ENCODE measurements at regions not wholly inside any gene's neighbourhood (a gene's known extent, or its start where the extent isn't known, plus 50 kb on each side); places are given as distances from the start of the nearest gene placed in this dataset.

DNA sequence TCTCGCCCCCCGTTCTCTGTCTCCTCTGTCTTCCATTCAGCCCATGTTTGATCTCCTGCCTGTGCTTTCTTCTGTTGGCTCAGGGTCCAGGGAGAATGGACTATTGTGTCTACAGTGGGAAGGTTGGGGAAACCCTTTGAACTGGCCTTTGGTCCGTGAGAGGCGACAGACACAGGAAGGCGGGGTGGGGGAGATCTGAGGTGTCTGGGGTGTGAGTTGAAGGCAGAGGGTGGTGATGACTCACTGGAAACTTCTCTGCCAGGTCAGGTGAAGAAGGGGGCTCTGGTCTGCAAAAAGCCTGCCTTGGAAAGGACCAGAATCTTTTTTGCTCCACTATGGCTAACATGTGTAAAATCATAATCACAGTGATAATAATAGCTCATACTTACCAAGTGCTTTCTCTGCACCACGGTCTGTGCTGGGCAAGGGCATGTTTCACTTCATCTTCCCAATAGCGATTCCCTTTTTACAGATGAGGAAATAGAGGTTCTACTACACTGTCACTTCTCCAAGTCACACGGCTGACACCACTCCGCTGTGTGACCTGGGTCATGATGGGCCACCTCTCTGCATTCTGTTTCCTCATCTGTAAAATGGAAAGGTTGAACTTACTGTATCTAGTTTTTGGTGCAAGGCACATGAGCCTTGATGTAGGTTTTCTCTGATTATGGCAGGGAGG is 99.8 kb upstream of the ALX4 start:
- WGBS (ENCODE audit: insufficient coverage) = 87% methylated on average over 7 of the region's 9 CpGs

DNA sequence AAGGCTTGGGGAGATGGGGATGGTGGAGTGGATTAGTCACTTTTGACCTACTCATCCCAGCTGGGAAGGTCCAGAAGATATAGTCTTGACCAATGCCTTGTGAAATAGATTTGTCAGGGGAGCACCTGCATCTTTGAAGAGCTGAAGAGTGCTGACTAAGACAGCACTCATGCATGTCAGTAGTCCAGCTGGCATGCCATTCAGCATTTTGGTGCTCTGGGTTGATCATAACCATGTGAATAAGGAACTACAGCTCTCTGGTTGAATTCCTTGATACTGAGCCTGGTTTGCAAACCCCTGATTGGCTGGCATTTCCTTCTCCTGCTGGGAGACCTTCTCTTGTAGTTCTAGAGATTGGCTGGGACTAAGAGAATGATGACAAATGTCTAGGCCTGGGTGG is 106.8 kb upstream of the ALX4 start:
- Histone ChIP-seq H3K4me3 (ENCODE audit: control extremely low read depth in 1 of 5, extremely low read depth in 1 of 5, insufficient read depth in 1 of 5, low read depth in 2 of 5, low read length in 4 of 5) (no peak overlapping the region), H2AFZ (ENCODE audit: insufficient read depth, low read depth, low read length, poor library complexity, severe bottlenecking) (no peak overlapping the region), H3K36me3 (replicated peaks in 1 of 2; ENCODE audit: control extremely low read depth in 1 of 2, control insufficient read depth in 1 of 2, extremely low read depth in 1 of 2, insufficient read depth in 2 of 2, low read length in 1 of 2) (no peaks in the 10 kb centered on the region), H3K9me3 (ENCODE audit: control extremely low read depth in 1 of 3, control insufficient read depth in 2 of 3, insufficient read depth in 1 of 3, low read length in 2 of 3) (peaks cover 0 to 3% (median 0%) of the 10 kb centered on the region in 3 donors), H3K27me3 (replicated peaks in 1 of 4; ENCODE audit: control extremely low read depth in 1 of 4, control insufficient read depth in 3 of 4, insufficient read depth in 4 of 4, low read length in 3 of 4) (peaks cover 0 to 11% (median 0%) of the 10 kb centered on the region in 4 experiments), H4K20me1 (ENCODE audit: control insufficient read depth, insufficient read depth, low read length, poor library complexity, severe bottlenecking) (no peaks in the 10 kb centered on the region), H3K27ac (ENCODE audit: low read length in 2 of 2) (no peak overlapping the region), H3K9ac (ENCODE audit: low read length) (no peak overlapping the region), H3K4me2 (replicated peaks; ENCODE audit: low read depth, low read length, poor library complexity, severe bottlenecking) (no peak overlapping the region), H3K4me1 (ENCODE audit: control insufficient read depth in 2 of 2, insufficient read depth in 2 of 2, low read length in 2 of 2) (no peaks in the 10 kb centered on the region), H3K79me2 (ENCODE audit: control insufficient read depth, insufficient read depth, low read length) (no peaks in the 10 kb centered on the region)
- no peak for DNase-seq
- Mint-ChIP-seq H3K9me3 (ENCODE audit: insufficient read depth) (no peaks in the 10 kb centered on the region), H3K27me3 (peaks cover 35% of the 10 kb centered on the region), H3K27ac (no peak overlapping the region), H3K4me3 (no peak overlapping the region), H3K4me1 (no peaks in the 10 kb centered on the region)
- no peak for ATAC-seq (ENCODE audit: low read depth)
- intact Hi-C loops (cut with micrococcal nuclease) = no loop called here
- TF ChIP-seq, protein P1, sequence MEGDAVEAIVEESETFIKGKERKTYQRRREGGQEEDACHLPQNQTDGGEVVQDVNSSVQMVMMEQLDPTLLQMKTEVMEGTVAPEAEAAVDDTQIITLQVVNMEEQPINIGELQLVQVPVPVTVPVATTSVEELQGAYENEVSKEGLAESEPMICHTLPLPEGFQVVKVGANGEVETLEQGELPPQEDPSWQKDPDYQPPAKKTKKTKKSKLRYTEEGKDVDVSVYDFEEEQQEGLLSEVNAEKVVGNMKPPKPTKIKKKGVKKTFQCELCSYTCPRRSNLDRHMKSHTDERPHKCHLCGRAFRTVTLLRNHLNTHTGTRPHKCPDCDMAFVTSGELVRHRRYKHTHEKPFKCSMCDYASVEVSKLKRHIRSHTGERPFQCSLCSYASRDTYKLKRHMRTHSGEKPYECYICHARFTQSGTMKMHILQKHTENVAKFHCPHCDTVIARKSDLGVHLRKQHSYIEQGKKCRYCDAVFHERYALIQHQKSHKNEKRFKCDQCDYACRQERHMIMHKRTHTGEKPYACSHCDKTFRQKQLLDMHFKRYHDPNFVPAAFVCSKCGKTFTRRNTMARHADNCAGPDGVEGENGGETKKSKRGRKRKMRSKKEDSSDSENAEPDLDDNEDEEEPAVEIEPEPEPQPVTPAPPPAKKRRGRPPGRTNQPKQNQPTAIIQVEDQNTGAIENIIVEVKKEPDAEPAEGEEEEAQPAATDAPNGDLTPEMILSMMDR (IDR thresholded peaks at IDR 0.05) = no peak
- TF ChIP-seq EZH2 (IDR thresholded peaks at IDR 0.05; ENCODE audit: borderline replicate concordance, insufficient read depth, low read depth, low read length, poor library complexity, severe bottlenecking) = no peak
- POLR2A ChIA-PET = no interaction called here
- CTCF ChIA-PET = no interaction called here

More for the DNA sequence above, 99.8 kb upstream of the ALX4 start:
- POLR2A ChIA-PET = no interaction called here
- H3K27me3 Mint-ChIP-seq = peaks cover 65% of the 10 kb centered on the region
- no peak overlapping the region for H3K27ac Mint-ChIP-seq
- no peaks in the 10 kb centered on the region for H3K79me2 ChIP-seq (ENCODE audit: control insufficient read depth, insufficient read depth, low read length)
- CTCF ChIA-PET = no interaction called here
- no peak for TF ChIP-seq EZH2 (IDR thresholded peaks at IDR 0.05; ENCODE audit: borderline replicate concordance, insufficient read depth, low read depth, low read length, poor library complexity, severe bottlenecking)
- TF ChIP-seq, protein P1 (IDR thresholded peaks at IDR 0.05) = no peak
- ATAC-seq (ENCODE audit: low read depth) = no peak
- no peak for DNase-seq
- no peaks in the 10 kb centered on the region for H3K9me3 Mint-ChIP-seq (ENCODE audit: insufficient read depth)
- H4K20me1 ChIP-seq (ENCODE audit: control insufficient read depth, insufficient read depth, low read length, poor library complexity, severe bottlenecking) = no peaks in the 10 kb centered on the region
- H3K4me1 ChIP-seq (ENCODE audit: control insufficient read depth in 2 of 2, insufficient read depth in 2 of 2, low read length in 2 of 2) = no peaks in the 10 kb centered on the region
- H3K27me3 ChIP-seq (replicated peaks in 1 of 4; ENCODE audit: control extremely low read depth in 1 of 4, control insufficient read depth in 3 of 4, insufficient read depth in 4 of 4, low read length in 3 of 4) = peaks cover 0 to 11% (median under 1%) of the 10 kb centered on the region in 4 experiments
- H3K4me3 Mint-ChIP-seq = no peak overlapping the region
- H2AFZ ChIP-seq (ENCODE audit: insufficient read depth, low read depth, low read length, poor library complexity, severe bottlenecking) = no peak overlapping the region
- no peak overlapping the region for H3K27ac ChIP-seq (ENCODE audit: low read length in 2 of 2)
- intact Hi-C loops (cut with micrococcal nuclease) = no loop called here
- no peak overlapping the region for H3K4me2 ChIP-seq (replicated peaks; ENCODE audit: low read depth, low read length, poor library complexity, severe bottlenecking)
- H3K36me3 ChIP-seq (replicated peaks in 1 of 2; ENCODE audit: control extremely low read depth in 1 of 2, control insufficient read depth in 1 of 2, extremely low read depth in 1 of 2, insufficient read depth in 2 of 2, low read length in 1 of 2) = no peaks in the 10 kb centered on the region
- peaks cover 6% of the 10 kb centered on the region for H3K4me1 Mint-ChIP-seq
- peaks cover 0 to 3% (median 0%) of the 10 kb centered on the region in 3 donors for H3K9me3 ChIP-seq (ENCODE audit: control extremely low read depth in 1 of 3, control insufficient read depth in 2 of 3, insufficient read depth in 1 of 3, low read length in 2 of 3)
- H3K9ac ChIP-seq (ENCODE audit: low read length) = no peak overlapping the region
- H3K4me3 ChIP-seq (ENCODE audit: control extremely low read depth in 1 of 5, extremely low read depth in 1 of 5, insufficient read depth in 1 of 5, low read depth in 2 of 5, low read length in 4 of 5) = no peak overlapping the region
